ENCODE measurements at regions not wholly inside any gene's neighbourhood (a gene's known extent, or its start where the extent isn't known, plus 50 kb on each side); places are given as distances from the start of the nearest gene placed in this dataset.

DNA sequence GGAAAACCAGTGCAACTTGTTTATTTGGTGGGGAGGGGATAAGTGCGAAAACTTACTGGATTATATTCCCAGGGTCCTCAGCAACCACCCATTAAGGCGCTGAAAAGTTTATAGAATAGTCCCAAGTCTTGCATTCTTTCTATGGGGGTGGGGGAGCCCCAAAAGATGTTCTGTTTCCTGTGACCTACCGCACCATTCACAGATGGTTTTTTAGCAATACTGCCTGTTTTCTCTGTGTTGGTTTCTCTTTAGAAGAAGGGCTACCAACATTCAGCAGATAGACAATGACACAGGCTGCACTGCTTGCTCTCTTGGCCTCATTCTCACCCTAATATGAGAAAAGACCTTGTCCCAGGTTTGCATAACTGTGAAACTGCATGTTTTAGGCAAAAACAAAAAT is 86.5 kb downstream of the FAM76B start:
- TF ChIP-seq, protein P1, sequence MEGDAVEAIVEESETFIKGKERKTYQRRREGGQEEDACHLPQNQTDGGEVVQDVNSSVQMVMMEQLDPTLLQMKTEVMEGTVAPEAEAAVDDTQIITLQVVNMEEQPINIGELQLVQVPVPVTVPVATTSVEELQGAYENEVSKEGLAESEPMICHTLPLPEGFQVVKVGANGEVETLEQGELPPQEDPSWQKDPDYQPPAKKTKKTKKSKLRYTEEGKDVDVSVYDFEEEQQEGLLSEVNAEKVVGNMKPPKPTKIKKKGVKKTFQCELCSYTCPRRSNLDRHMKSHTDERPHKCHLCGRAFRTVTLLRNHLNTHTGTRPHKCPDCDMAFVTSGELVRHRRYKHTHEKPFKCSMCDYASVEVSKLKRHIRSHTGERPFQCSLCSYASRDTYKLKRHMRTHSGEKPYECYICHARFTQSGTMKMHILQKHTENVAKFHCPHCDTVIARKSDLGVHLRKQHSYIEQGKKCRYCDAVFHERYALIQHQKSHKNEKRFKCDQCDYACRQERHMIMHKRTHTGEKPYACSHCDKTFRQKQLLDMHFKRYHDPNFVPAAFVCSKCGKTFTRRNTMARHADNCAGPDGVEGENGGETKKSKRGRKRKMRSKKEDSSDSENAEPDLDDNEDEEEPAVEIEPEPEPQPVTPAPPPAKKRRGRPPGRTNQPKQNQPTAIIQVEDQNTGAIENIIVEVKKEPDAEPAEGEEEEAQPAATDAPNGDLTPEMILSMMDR (IDR thresholded peaks at IDR 0.05): no peak
- no peak for TF ChIP-seq POLR2A (IDR thresholded peaks at IDR 0.05)
